ENCODE measurements at regions not wholly inside any gene's neighbourhood (a gene's known extent, or its start where the extent isn't known, plus 50 kb on each side); places are given as distances from the start of the nearest gene placed in this dataset.

GRCh38 chr1:119226913-119227312 is 86.5 kb upstream of the WARS2 start:
- DNase-seq (no peak), ATAC-seq (ENCODE audit: low read depth in 2 of 2) (no peak)
- Mint-ChIP-seq H3K27ac (peak overlapping the region in 1 of 3 donors; percentile 65), H3K9me3 (peaks cover 0 to 1% (median 0%) of the 10 kb centered on the region in 7 donors), H3K4me3 (no peak overlapping the region), H3K36me3 (peaks cover 9% of the 10 kb centered on the region), H3K27me3 (no peaks in the 10 kb centered on the region), H3K4me1 (peaks cover 0 to 4% (median under 1%) of the 10 kb centered on the region in 4 donors)
- Histone ChIP-seq H3K4me1 (ENCODE audit: control insufficient read depth, insufficient read depth, low read length, poor library complexity, severe bottlenecking) (no peaks in the 10 kb centered on the region), H3K27ac (ENCODE audit: insufficient read depth, low read length, poor library complexity, severe bottlenecking) (no peak overlapping the region), H3K4me3 (ENCODE audit: low read depth, low read length) (no peak overlapping the region), H3K36me3 (ENCODE audit: control insufficient read depth, insufficient read depth, low read length) (no peaks in the 10 kb centered on the region), H3K27me3 (ENCODE audit: control insufficient read depth, insufficient read depth, low read length) (no peaks in the 10 kb centered on the region), H3K9me3 (ENCODE audit: control insufficient read depth in 2 of 2, low read length in 2 of 2) (no peaks in the 10 kb centered on the region)

- no peak overlapping the region for H3K4me3 Mint-ChIP-seq
- H3K9me3 Mint-ChIP-seq: peaks cover 0 to 1% (median 0%) of the 10 kb centered on the region in 7 donors
- peaks cover 0 to 4% (median 0%) of the 10 kb centered on the region in 4 donors for H3K4me1 Mint-ChIP-seq
- no peak for ATAC-seq (ENCODE audit: low read depth in 2 of 2)
- no peak for DNase-seq
- Histone ChIP-seq H3K4me3 (ENCODE audit: low read depth, low read length) (no peak overlapping the region), H3K27me3 (ENCODE audit: control insufficient read depth, insufficient read depth, low read length) (no peaks in the 10 kb centered on the region), H3K9me3 (ENCODE audit: control insufficient read depth in 2 of 2, low read length in 2 of 2) (no peaks in the 10 kb centered on the region), H3K27ac (ENCODE audit: insufficient read depth, low read length, poor library complexity, severe bottlenecking) (no peak overlapping the region), H3K4me1 (ENCODE audit: control insufficient read depth, insufficient read depth, low read length, poor library complexity, severe bottlenecking) (no peaks in the 10 kb centered on the region), H3K36me3 (ENCODE audit: control insufficient read depth, insufficient read depth, low read length) (no peaks in the 10 kb centered on the region)
- no peaks in the 10 kb centered on the region for H3K27me3 Mint-ChIP-seq
- H3K36me3 Mint-ChIP-seq: peaks cover 8% of the 10 kb centered on the region
- no peak overlapping the region for H3K27ac Mint-ChIP-seq
Measured at GRCh38 chr1:119227456-119227855, 87.0 kb upstream of the WARS2 start.

GRCh38 chr1:119228335-119229080 is 88.1 kb upstream of the WARS2 start:
- Mint-ChIP-seq H3K4me3 (no peak overlapping the region), H3K36me3 (peaks cover 11% of the 10 kb centered on the region), H3K9me3 (peaks cover 0 to 1% (median 0%) of the 10 kb centered on the region in 7 donors), H3K4me1 (peaks cover 0 to 4% (median 0%) of the 10 kb centered on the region in 4 donors), H3K27me3 (no peaks in the 10 kb centered on the region), H3K27ac (peak overlapping the region in 1 of 3 donors; percentile 12)
- ATAC-seq (ENCODE audit: low read depth in 2 of 2) (no peak), DNase-seq (no peak)
- Histone ChIP-seq H3K9me3 (ENCODE audit: control insufficient read depth in 2 of 2, low read length in 2 of 2) (no peaks in the 10 kb centered on the region), H3K4me3 (ENCODE audit: low read depth, low read length) (no peak overlapping the region), H3K4me1 (ENCODE audit: control insufficient read depth, insufficient read depth, low read length, poor library complexity, severe bottlenecking) (no peaks in the 10 kb centered on the region), H3K27ac (ENCODE audit: insufficient read depth, low read length, poor library complexity, severe bottlenecking) (no peak overlapping the region), H3K36me3 (ENCODE audit: control insufficient read depth, insufficient read depth, low read length) (no peaks in the 10 kb centered on the region), H3K27me3 (ENCODE audit: control insufficient read depth, insufficient read depth, low read length) (no peaks in the 10 kb centered on the region)

- ATAC-seq (ENCODE audit: low read depth in 2 of 2): no peak
- Mint-ChIP-seq H3K4me1 (no peaks in the 10 kb centered on the region), H3K27ac (no peak overlapping the region), H3K9me3 (peaks cover 0 to 4% (median 0%) of the 10 kb centered on the region in 7 donors), H3K4me3 (no peak overlapping the region), H3K27me3 (no peaks in the 10 kb centered on the region), H3K36me3 (peaks cover 11% of the 10 kb centered on the region)
- Histone ChIP-seq H3K27ac (ENCODE audit: insufficient read depth, low read length, poor library complexity, severe bottlenecking) (no peak overlapping the region), H3K4me3 (ENCODE audit: low read depth, low read length) (no peak overlapping the region), H3K27me3 (ENCODE audit: control insufficient read depth, insufficient read depth, low read length) (no peaks in the 10 kb centered on the region), H3K9me3 (ENCODE audit: control insufficient read depth in 2 of 2, low read length in 2 of 2) (no peaks in the 10 kb centered on the region), H3K36me3 (ENCODE audit: control insufficient read depth, insufficient read depth, low read length) (no peaks in the 10 kb centered on the region), H3K4me1 (ENCODE audit: control insufficient read depth, insufficient read depth, low read length, poor library complexity, severe bottlenecking) (no peaks in the 10 kb centered on the region)
- DNase-seq: no peak
Measured at GRCh38 chr1:119235120-119235519, 94.7 kb upstream of the WARS2 start.

- ATAC-seq (ENCODE audit: low read depth in 2 of 2) (no peak), DNase-seq (no peak)
- Mint-ChIP-seq H3K27ac (no peak overlapping the region), H3K36me3 (peaks cover 4% of the 10 kb centered on the region), H3K27me3 (no peaks in the 10 kb centered on the region), H3K4me1 (no peaks in the 10 kb centered on the region), H3K9me3 (peaks cover 0 to 2% (median 0%) of the 10 kb centered on the region in 7 donors), H3K4me3 (no peak overlapping the region)
- Histone ChIP-seq H3K4me1 (ENCODE audit: control insufficient read depth, insufficient read depth, low read length, poor library complexity, severe bottlenecking) (no peaks in the 10 kb centered on the region), H3K27me3 (ENCODE audit: control insufficient read depth, insufficient read depth, low read length) (no peaks in the 10 kb centered on the region), H3K9me3 (ENCODE audit: control insufficient read depth in 2 of 2, low read length in 2 of 2) (no peaks in the 10 kb centered on the region), H3K27ac (ENCODE audit: insufficient read depth, low read length, poor library complexity, severe bottlenecking) (no peak overlapping the region), H3K36me3 (ENCODE audit: control insufficient read depth, insufficient read depth, low read length) (no peaks in the 10 kb centered on the region), H3K4me3 (ENCODE audit: low read depth, low read length) (no peak overlapping the region)
Measured at GRCh38 chr1:119245881-119246280, 105.4 kb upstream of the WARS2 start.

GRCh38 chr1:119249283-119249682 is 108.8 kb upstream of the WARS2 start:
- Mint-ChIP-seq H3K9me3 (peaks cover 0 to 2% (median 0%) of the 10 kb centered on the region in 7 donors), H3K4me1 (no peaks in the 10 kb centered on the region), H3K27me3 (no peaks in the 10 kb centered on the region), H3K4me3 (no peak overlapping the region), H3K27ac (no peak overlapping the region), H3K36me3 (peaks cover 4% of the 10 kb centered on the region)
- ATAC-seq (ENCODE audit: low read depth in 2 of 2) (no peak), DNase-seq (no peak)
- no peaks in the 10 kb centered on the region for H3K27me3 ChIP-seq (ENCODE audit: control insufficient read depth, insufficient read depth, low read length)
- H3K4me1 ChIP-seq (ENCODE audit: control insufficient read depth, insufficient read depth, low read length, poor library complexity, severe bottlenecking): no peaks in the 10 kb centered on the region
- no peaks in the 10 kb centered on the region for H3K9me3 ChIP-seq (ENCODE audit: control insufficient read depth in 2 of 2, low read length in 2 of 2)
- H3K4me3 ChIP-seq (ENCODE audit: low read depth, low read length): no peak overlapping the region
- H3K36me3 ChIP-seq (ENCODE audit: control insufficient read depth, insufficient read depth, low read length): no peaks in the 10 kb centered on the region
- no peak overlapping the region for H3K27ac ChIP-seq (ENCODE audit: insufficient read depth, low read length, poor library complexity, severe bottlenecking)

- H3K27me3 Mint-ChIP-seq: no peaks in the 10 kb centered on the region
- Histone ChIP-seq H3K4me1 (ENCODE audit: control insufficient read depth, insufficient read depth, low read length, poor library complexity, severe bottlenecking) (no peaks in the 10 kb centered on the region), H3K27me3 (ENCODE audit: control insufficient read depth, insufficient read depth, low read length) (no peaks in the 10 kb centered on the region), H3K27ac (ENCODE audit: insufficient read depth, low read length, poor library complexity, severe bottlenecking) (no peak overlapping the region), H3K9me3 (ENCODE audit: control insufficient read depth in 2 of 2, low read length in 2 of 2) (no peaks in the 10 kb centered on the region), H3K4me3 (ENCODE audit: low read depth, low read length) (no peak overlapping the region), H3K36me3 (ENCODE audit: control insufficient read depth, insufficient read depth, low read length) (no peaks in the 10 kb centered on the region)
- H3K4me3 Mint-ChIP-seq: no peak overlapping the region
- no peaks in the 10 kb centered on the region for H3K9me3 Mint-ChIP-seq
- no peak overlapping the region for H3K27ac Mint-ChIP-seq
- DNase-seq (no peak), ATAC-seq (ENCODE audit: low read depth in 2 of 2) (no peak)
- H3K4me1 Mint-ChIP-seq: no peaks in the 10 kb centered on the region
- H3K36me3 Mint-ChIP-seq: peaks cover 4% of the 10 kb centered on the region
Measured at GRCh38 chr1:119250299-119250698, 109.8 kb upstream of the WARS2 start.

- H3K4me3 ChIP-seq (ENCODE audit: low read depth, low read length): no peak overlapping the region
- Mint-ChIP-seq H3K4me1 (no peaks in the 10 kb centered on the region), H3K4me3 (no peak overlapping the region), H3K27me3 (no peaks in the 10 kb centered on the region), H3K9me3 (no peaks in the 10 kb centered on the region), H3K36me3 (peaks cover 4% of the 10 kb centered on the region), H3K27ac (no peak overlapping the region)
- no peaks in the 10 kb centered on the region for H3K4me1 ChIP-seq (ENCODE audit: control insufficient read depth, insufficient read depth, low read length, poor library complexity, severe bottlenecking)
- no peaks in the 10 kb centered on the region for H3K9me3 ChIP-seq (ENCODE audit: control insufficient read depth in 2 of 2, low read length in 2 of 2)
- DNase-seq (no peak), ATAC-seq (ENCODE audit: low read depth in 2 of 2) (no peak)
- H3K36me3 ChIP-seq (ENCODE audit: control insufficient read depth, insufficient read depth, low read length): no peaks in the 10 kb centered on the region
- no peak overlapping the region for H3K27ac ChIP-seq (ENCODE audit: insufficient read depth, low read length, poor library complexity, severe bottlenecking)
- no peaks in the 10 kb centered on the region for H3K27me3 ChIP-seq (ENCODE audit: control insufficient read depth, insufficient read depth, low read length)
Measured at GRCh38 chr1:119251751-119252150, 111.3 kb upstream of the WARS2 start.

Measured in CD4-positive, CD25-positive, alpha-beta regulatory T cell (primary cell).